ENCODE measurements at regions not wholly inside any gene's neighbourhood (a gene's known extent, or its start where the extent isn't known, plus 50 kb on each side); places are given as distances from the start of the nearest gene placed in this dataset.

- POLR2A ChIA-PET, result no interaction called here
- Histone ChIP-seq H3K36me3 (ENCODE audit: control insufficient read depth in 2 of 2, insufficient read depth in 1 of 2, low read length in 2 of 2) (no peaks in the 10 kb centered on the region), H3K4me1 (ENCODE audit: control insufficient read depth, insufficient read depth, low read length) (peaks cover 8% of the 10 kb centered on the region; the same call in 1 of the 2 replicates), H3K4me3 (ENCODE audit: low read depth, low read length) (no peak overlapping the region), H3K9me3 (ENCODE audit: control insufficient read depth, insufficient read depth, low read depth, low read length) (no peaks in the 10 kb centered on the region), H3K27ac (ENCODE audit: extremely low read depth, low read depth, low read length) (no peak overlapping the region)
- CTCF ChIA-PET, result interaction anchor here (0.6 kb wide), 1 partner anchor 345 kb away, joined by 4 read pairs; no protein-coding TSS in a partner anchor
- TF ChIP-seq ZNF670 (tag by site-specific recombination; IDR thresholded peaks at IDR 0.05; ENCODE audit: low read depth) (no peak), ZNF514 (tag by site-specific recombination; IDR thresholded peaks at IDR 0.05) (no peak), ZNF2 (tag by site-specific recombination; IDR thresholded peaks at IDR 0.05) (no peak), ZNF292 (tag by site-specific recombination; IDR thresholded peaks at IDR 0.05; ENCODE audit: borderline replicate concordance, low read depth) (no peak), YY2 (tag by site-specific recombination; IDR thresholded peaks at IDR 0.05) (no peak), ZNF777 (tag by site-specific recombination; IDR thresholded peaks at IDR 0.05; ENCODE audit: borderline replicate concordance) (no peak), ZBTB21 (tag by site-specific recombination; IDR thresholded peaks at IDR 0.05) (no peak), ZNF510 (tag by site-specific recombination; IDR thresholded peaks at IDR 0.05; ENCODE audit: insufficient replicate concordance) (no peak)
Observed at GRCh38 chr18:29307231-29307630, 1130.3 kb upstream of the CDH2 start.

- H3K9me3 ChIP-seq (ENCODE audit: control insufficient read depth, insufficient read depth, low read depth, low read length), result no peaks in the 10 kb centered on the region
- H3K4me3 ChIP-seq (ENCODE audit: low read depth, low read length), result no peak overlapping the region
- CTCF ChIA-PET, result interaction anchor here (0.6 kb wide), 1 partner anchor 505 kb away, joined by 3 read pairs; no protein-coding TSS in a partner anchor
- TF ChIP-seq TCF7L2 (IDR thresholded peaks at IDR 0.05; ENCODE audit: borderline replicate concordance, low read depth, low read length) (no peak), ZNF610 (tag by site-specific recombination; IDR thresholded peaks at IDR 0.05; ENCODE audit: borderline replicate concordance) (no peak), ZNF121 (tag by site-specific recombination; IDR thresholded peaks at IDR 0.05) (no peak), ZNF664 (tag by site-specific recombination; IDR thresholded peaks at IDR 0.05) (no peak), ZNF24 (tag by site-specific recombination; IDR thresholded peaks at IDR 0.05) (no peak), ZNF645 (tag by site-specific recombination; IDR thresholded peaks at IDR 0.05) (no peak), SETDB1 (IDR thresholded peaks at IDR 0.05; ENCODE audit: insufficient read length, low read length) (no peak), ZNF624 (tag by site-specific recombination; IDR thresholded peaks at IDR 0.05) (no peak), ZNF311 (tag by site-specific recombination; IDR thresholded peaks at IDR 0.05; ENCODE audit: borderline replicate concordance) (no peak), ZBTB1 (tag by site-specific recombination; IDR thresholded peaks at IDR 0.05) (no peak), ZNF184 (tag by site-specific recombination; IDR thresholded peaks at IDR 0.05) (no peak), ZNF626 (tag by site-specific recombination; IDR thresholded peaks at IDR 0.05) (no peak), ZNF488 (tag by site-specific recombination; IDR thresholded peaks at IDR 0.05) (no peak), ZNF391 (tag by site-specific recombination; IDR thresholded peaks at IDR 0.05; ENCODE audit: borderline replicate concordance, low read depth) (no peak), TSHZ1 (tag by site-specific recombination; IDR thresholded peaks at IDR 0.05; ENCODE audit: borderline replicate concordance) (no peak)
- POLR2A ChIA-PET, result no interaction called here
- H3K36me3 ChIP-seq (ENCODE audit: control insufficient read depth in 2 of 2, insufficient read depth in 1 of 2, low read length in 2 of 2), result no peaks in the 10 kb centered on the region
- H3K4me1 ChIP-seq (ENCODE audit: control insufficient read depth, insufficient read depth, low read length), result peaks cover 8% of the 10 kb centered on the region; the same call in 1 of the 2 replicates
- H3K27ac ChIP-seq (ENCODE audit: extremely low read depth, low read depth, low read length), result no peak overlapping the region
Observed at GRCh38 chr18:29305516-29305915, 1128.6 kb upstream of the CDH2 start.
